NOMO-1 treated with dmso at 0.1 percent for 144 hours (cell line): ENCODE measurements at regions not wholly inside any gene's neighbourhood (a gene's known extent, or its start where the extent isn't known, plus 50 kb on each side); places are given as distances from the start of the nearest gene placed in this dataset.

Experiments
- DNase-seq: peaks from one replicate; lab custom pipeline; 2025; ENCODE audit not compliant: unreplicated experiment; lab: John Stamatoyannopoulos, UW

- no peak for DNase-seq
These were observed 749.4 kb upstream of the SLC10A2 start for GRCh38 chr13:103815619-103816018.

DNA sequence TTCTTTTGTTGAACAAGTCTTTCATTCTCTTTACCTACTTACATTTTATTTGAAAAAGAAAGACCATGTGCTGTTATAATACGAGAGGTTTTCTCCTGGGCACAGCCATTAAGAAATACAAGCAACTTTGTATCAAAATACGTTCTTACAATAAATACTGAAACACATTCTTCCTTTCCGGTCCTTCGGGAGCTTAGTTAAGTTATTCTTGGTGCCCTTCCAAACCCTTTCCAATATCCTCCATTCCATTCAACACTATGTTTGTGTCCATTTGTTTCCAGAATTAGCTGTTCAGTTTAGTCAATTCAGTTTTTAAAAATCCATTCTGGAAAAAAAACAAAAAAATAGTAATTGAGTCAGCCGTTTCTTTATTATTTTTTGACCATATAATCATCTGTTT is 746.8 kb upstream of the SLC10A2 start:
- no peak for DNase-seq

- DNase-seq, result no peak
These were observed 746.3 kb upstream of the SLC10A2 start for GRCh38 chr13:103812558-103812957.

- no peak for DNase-seq
These were observed 743.8 kb upstream of the SLC10A2 start for GRCh38 chr13:103810026-103810425.

- no peak for DNase-seq
These were observed 739.6 kb upstream of the SLC10A2 start for GRCh38 chr13:103805771-103806170.

GRCh38 chr13:103803349-103803748 is 737.1 kb upstream of the SLC10A2 start:
- DNase-seq, result no peak

DNA sequence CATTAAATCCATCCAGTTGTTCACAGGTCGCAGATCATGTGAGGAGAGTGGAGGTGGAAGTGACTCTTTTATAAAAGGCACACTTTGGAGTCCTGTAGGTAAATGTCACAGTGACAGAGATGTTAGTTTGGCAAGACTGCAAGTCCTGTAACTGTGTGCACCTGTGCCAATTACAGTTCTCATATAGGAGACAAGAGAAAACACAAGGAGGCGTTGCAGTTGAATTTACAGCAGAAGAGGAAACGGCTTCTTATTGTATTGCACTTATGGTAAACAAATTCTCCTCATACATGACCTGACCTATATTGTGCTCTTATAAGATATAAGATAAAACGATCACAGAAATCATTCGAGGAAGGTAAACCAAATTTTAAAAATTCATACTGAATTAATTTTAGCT is 732.8 kb upstream of the SLC10A2 start:
- DNase-seq, result no peak

- no peak for DNase-seq
These were observed 729.8 kb upstream of the SLC10A2 start for GRCh38 chr13:103795892-103796478.

GRCh38 chr13:103794526-103794925 is 728.3 kb upstream of the SLC10A2 start:
- DNase-seq, result no peak

DNA sequence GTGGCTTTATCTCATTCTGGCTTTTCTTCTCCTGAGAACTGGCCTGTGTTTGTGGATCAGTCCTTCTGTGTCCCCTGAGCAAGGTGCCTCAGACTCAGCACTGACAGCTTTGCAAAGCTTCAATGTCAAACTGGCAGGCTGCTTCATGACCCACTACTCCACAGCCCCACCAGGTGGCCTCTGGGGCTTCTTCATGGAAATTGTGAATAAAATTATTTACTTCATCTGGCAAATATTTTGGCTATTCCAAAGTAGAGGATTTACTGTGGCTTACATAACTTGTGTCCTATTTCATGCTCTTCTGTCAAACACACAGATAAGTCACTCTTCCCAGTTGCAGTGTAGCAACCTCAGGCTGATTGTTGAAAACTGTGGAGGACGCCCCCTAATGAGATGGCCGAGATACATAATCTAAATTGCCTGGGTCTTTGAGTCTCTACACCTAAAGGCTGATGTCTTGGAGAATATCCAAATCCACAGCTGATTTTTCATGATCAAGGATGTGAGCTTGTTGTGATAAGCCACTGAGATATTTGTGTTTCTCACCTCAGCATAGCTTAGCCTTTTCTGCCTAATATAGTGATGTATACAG is 721.9 kb upstream of the SLC10A2 start:
- DNase-seq, result no peak

GRCh38 chr13:103772576-103772975 is 706.4 kb upstream of the SLC10A2 start:
- no peak for DNase-seq

- no peak for DNase-seq
These were observed 696.3 kb upstream of the SLC10A2 start for GRCh38 chr13:103762523-103762922.

DNA sequence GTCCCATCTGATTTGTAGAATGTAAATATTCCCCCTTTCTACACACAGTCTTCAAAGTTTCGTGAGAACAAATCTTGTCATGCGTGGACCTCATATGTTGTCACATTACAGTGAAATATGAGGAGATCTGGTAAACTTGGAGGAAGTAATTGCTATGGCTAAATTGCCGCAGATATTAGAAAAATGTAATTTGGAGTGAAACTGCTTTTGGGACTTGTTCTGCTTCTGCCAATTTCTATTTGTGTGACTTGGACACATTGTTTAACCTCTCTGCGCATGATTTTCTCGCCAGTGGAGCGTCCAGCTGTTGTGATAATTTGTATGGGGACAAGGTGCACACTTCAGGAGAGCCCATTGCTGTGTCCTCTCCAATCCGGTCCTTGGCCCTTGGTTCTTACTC is 693.1 kb upstream of the SLC10A2 start:
- DNase-seq, result no peak

- no peak for DNase-seq
These were observed 692.0 kb upstream of the SLC10A2 start for GRCh38 chr13:103758222-103758621.

DNA sequence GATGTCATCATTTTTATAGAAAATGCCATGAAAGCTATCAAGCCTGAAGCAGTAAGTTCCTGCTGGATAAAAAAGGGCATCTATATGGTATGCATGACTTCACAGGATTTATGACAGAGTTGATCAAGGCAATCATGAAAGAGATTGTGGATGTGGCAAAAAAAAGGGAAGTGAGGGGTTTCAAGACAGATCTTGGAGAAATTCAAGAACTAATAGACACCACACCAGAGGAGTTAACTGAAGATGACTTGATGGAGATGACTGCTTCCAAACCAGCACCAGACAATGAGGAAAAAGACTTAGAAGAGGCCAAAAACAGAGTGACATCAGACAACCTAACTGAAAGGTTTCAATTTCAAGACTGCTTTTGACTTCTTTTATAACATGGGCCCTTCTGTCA is 691.1 kb upstream of the SLC10A2 start:
- DNase-seq, result no peak

DNA sequence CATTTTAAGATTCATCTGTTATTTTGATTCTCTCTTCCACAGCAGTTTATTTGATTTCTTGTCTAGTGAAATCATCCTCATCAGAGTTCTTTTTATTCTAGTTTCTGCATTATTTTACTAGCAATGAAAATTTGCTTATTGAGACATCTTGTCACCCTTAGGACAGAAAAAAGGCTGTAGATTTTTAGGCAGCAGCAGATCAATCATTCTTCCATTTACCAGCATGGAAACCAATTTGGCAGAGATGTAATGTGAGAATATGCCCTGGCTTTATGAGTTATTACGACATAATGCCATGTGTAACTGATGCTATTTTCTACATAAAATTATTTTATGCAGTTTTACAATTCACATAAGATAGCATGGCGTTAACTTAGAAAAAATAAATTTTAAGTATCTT is 688.6 kb upstream of the SLC10A2 start:
- DNase-seq, result no peak

DNA sequence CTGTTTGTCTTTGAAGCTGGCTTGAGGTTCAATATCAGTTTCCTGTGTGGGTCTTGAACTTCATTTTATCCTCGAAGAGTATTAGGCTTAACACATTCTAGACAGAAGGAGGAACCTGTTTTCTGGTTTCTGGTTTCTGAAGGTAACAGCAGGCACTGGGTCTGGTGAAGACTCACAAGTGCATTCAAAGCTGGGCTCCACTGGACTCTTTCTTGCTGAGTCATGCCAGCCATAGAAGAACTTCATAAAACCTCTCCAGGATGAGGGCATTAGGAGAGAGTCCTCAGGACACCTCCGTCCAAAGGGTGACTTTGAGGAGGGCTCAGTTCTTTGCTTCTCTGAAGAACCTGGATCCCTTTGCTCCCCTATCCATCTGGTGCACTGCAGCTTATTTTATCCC is 668.6 kb upstream of the SLC10A2 start:
- DNase-seq, result no peak

DNA sequence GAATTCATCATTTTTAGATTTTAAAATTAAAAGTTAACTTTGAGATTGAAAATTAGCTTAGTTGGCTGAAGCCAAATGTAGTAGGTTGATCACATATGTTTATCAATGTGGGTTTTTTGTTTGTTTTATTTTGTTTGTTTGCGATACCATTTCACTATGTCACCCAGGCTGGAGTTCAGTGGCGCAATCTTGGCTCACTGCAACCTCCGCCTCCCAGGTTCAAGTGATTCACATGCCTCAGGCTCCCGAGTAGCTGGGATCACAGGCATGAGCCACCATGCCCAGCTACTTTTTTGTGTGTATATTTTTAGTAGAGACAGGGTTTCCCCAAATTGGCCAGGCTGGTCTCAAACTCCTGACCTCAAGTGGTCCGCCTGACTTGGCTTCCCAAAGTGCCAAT is 665.7 kb upstream of the SLC10A2 start:
- no peak for DNase-seq

GRCh38 chr13:103730407-103730806 is 664.2 kb upstream of the SLC10A2 start:
- DNase-seq, result no peak

DNA sequence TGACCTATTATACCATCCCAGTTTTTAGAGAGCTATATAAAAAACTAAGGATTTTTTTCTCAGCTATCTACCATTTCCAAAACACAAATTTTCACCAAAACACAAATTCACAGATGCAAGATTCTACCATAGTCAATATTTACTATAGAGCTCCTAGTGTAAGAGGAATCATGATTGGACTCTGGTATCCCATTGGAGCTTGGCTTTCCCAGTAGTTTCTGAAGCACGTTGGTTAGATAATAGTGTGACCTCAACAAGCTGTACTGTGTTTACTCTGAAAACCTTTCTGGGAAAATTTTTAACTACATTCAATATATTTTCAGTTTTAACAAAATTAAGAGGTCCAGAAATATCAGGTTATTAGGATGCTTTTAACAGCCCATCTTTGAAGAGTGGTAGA is 660.6 kb upstream of the SLC10A2 start:
- DNase-seq, result no peak

DNA sequence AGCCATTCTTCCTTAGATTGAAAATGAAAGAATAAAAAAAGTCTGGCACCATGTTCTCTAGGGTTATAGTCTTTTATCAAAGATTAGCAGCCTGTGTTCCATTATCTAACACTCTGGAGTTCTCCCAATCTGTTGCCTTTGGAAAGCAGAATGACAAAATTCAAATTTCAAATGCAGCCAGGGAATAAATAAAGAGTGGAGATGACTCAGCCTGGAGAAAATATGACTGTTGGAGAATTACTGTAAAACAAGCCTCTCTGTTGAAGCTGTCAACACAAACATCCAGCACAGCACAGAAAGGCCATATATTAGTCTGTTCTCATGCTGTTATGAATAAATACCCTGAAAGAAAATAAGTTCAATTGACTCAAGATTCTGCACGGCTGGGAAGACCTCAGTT is 650.5 kb upstream of the SLC10A2 start:
- no peak for DNase-seq

DNA sequence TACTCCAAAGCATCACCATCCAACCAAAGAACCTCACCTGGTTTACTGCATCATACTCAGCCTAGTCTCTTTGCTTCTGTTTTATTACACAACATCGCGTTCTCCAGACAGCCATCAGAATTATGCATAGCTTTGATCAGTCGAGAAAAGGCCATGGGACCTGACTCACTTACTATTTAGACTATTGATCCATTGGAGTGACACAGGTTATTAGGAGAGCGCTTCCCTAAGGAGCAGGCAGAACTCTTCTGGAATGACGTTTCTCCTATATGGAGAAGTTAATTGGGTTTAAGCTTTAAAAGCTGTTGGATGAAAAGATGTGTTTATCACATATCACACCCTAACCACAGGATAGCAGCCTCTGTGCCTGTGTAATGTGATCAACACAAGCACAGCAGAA is 649.1 kb upstream of the SLC10A2 start:
- no peak for DNase-seq

DNA sequence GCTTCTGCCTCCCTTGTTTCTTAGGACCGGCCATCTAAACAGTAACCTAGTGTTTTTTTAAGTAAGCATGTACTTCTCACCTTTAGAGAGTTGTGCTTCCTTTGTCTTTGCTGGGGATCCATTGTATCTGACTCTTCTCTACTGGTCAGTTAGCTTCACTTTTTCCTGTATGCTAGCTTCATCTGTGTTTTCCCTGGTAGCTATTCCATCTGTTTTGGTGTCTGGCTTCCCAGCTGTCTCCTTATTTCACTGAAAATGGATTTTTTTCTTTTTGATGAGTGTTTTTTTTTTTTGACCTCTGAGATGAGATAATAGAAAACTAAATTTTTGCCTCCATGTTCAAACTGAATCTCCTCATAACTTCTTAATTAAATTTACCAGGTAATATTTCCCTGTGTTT is 637.0 kb upstream of the SLC10A2 start:
- no peak for DNase-seq
